Panc1 (cell line): ENCODE measurements at regions not wholly inside any gene's neighbourhood (a gene's known extent, or its start where the extent isn't known, plus 50 kb on each side); places are given as distances from the start of the nearest gene placed in this dataset.

Source experiments
- CTCF ChIP-seq: fragments of 450-650 bp; IDR thresholded peaks from 2 replicates; pipeline ENCODE4 v1.5.1; 2017; ENCODE audit warnings: mild to moderate bottlenecking
- POLR2AphosphoS5 ChIP-seq: IDR thresholded peaks from 2 replicates; pipeline ENCODE4 v1.6.1; 2012; ENCODE audit warnings: mild to moderate bottlenecking, low read depth, low read length, moderate library complexity
- REST ChIP-seq, 2 experiments: IDR thresholded peaks; 2 replicates each; pipeline ENCODE4 v1.6.1; 2011 to 2012; ENCODE audit warnings: low read depth in 2 of 2, control low read depth in 1 of 2, low read length in 1 of 2, mild to moderate bottlenecking in 1 of 2, moderate library complexity in 1 of 2; ENCODE audit not compliant: insufficient read depth in 1 of 2
- SIN3A ChIP-seq: IDR thresholded peaks from 2 replicates; pipeline ENCODE4 v1.6.1; 2012; ENCODE audit warnings: low read depth, mild to moderate bottlenecking, low read length, moderate library complexity, borderline replicate concordance; ENCODE audit not compliant: insufficient read depth

- TF ChIP-seq CTCF (no peak), POLR2AphosphoS5 (no peak), REST (IDR thresholded peaks at IDR 0.05; ENCODE audit: insufficient read depth in 1 of 2, low read depth in 2 of 2, low read length in 1 of 2) (no peak), SIN3A (no peak)
These were observed 86.3 kb upstream of the HMGXB4 start for GRCh38 chr22:35170716-35171697.
